A549 (cell line): ENCODE measurements at regions not wholly inside any gene's neighbourhood (a gene's known extent, or its start where the extent isn't known, plus 50 kb on each side); places are given as distances from the start of the nearest gene placed in this dataset.

Experiments used
- ATAC-seq, 2 experiments: fragments of 200-7000 bp in 1 of 2; fragments of >200 bp in 1 of 2; cut with Nextera tagmentation in 1 of 2; cut with Tn5 transposase in 1 of 2; 3 replicates each; pipeline versions ENCODE4 v1.8.0 to v1.9.1; 2018 to 2020; ENCODE audit warnings: mild to moderate bottlenecking in 1 of 2, moderate library complexity in 1 of 2
- CTCF ChIA-PET: fragments of 300-600 bp; sonication (Branson Sonifier 250); formaldehyde crosslinking; extraction: SDS; loops from one replicate; lab custom pipeline; 2021; ENCODE audit warnings: antibody characterized with exemption, inconsistent platforms; lab: Yijun Ruan, JAX
- POLR2A ChIA-PET: fragments of 350-600 bp; formaldehyde crosslinking; extraction: SDS; loops from one replicate; lab custom pipeline; 2021; ENCODE audit warnings: antibody characterized with exemption, inconsistent platforms; lab: Yijun Ruan, JAX
- DNase-seq, 2 experiments: peaks; one replicate each; pipeline versions ENCODE4 v3.0.0 to v3.0.0-alpha.2; 2011 to 2016; ENCODE audit warnings: low read depth in 1 of 2, low spot score in 1 of 2
- FAIRE-seq: peaks from 2 replicates; lab custom pipeline; 2011; peaks lifted over from hg19 to GRCh38; lab: Jason Lieb, UNC
- H3K27ac ChIP-seq, 2 experiments: fragments of >200 bp; sonication (Bioruptor Twin); formaldehyde crosslinking; 3 replicates each; pipeline ENCODE4 v1.5.1; 2016 to 2017
- H3K4me1 ChIP-seq: fragments of >200 bp; sonication (Bioruptor Twin); formaldehyde crosslinking; 3 replicates; pipeline ENCODE4 v1.6.1; 2016
- H3K4me2 ChIP-seq: fragments of >200 bp; sonication (Bioruptor Twin); formaldehyde crosslinking; 3 replicates; pipeline ENCODE4 v1.6.1; 2016
- H3K4me3 ChIP-seq: fragments of >200 bp; sonication (Bioruptor Twin); formaldehyde crosslinking; 3 replicates; pipeline ENCODE4 v1.5.1; 2016
- H3K9me3 ChIP-seq: fragments of >200 bp; sonication (Bioruptor Twin); formaldehyde crosslinking; 3 replicates; pipeline ENCODE4 v1.6.1; 2016
- BHLHE40 ChIP-seq: IDR thresholded peaks from 2 replicates; pipeline ENCODE4 v1.6.1; 2012; ENCODE audit warnings: low read depth, low read length, inconsistent platforms
- CBX2 ChIP-seq: fragments of 200-600 bp; sonication (generic); IDR thresholded peaks from 2 replicates; pipeline ENCODE4 v1.6.1; 2016; ENCODE audit warnings: low read depth, mild to moderate bottlenecking, borderline replicate concordance
- CBX8 ChIP-seq: fragments of 200-600 bp; sonication (generic); IDR thresholded peaks from 2 replicates; pipeline ENCODE4 v1.6.1; 2016
- CHD2 ChIP-seq: fragments of 150-350 bp; IDR thresholded peaks from 2 replicates; pipeline ENCODE4 v1.6.1; 2014; ENCODE audit warnings: low read length; ENCODE audit not compliant: partially characterized antibody
- CTCF ChIP-seq: fragments of >200 bp; sonication (Bioruptor Twin); formaldehyde crosslinking; IDR thresholded peaks from 3 replicates; pipeline ENCODE4 v1.5.1; 2016
- EHMT2 ChIP-seq: fragments of 200-600 bp; sonication (generic); IDR thresholded peaks from 2 replicates; pipeline ENCODE4 v1.6.1; 2016; ENCODE audit warnings: antibody characterized with exemption, low read depth, mild to moderate bottlenecking, moderate library complexity
- EP300 ChIP-seq, 2 experiments: fragments of >200 bp; sonication (Bioruptor Twin); formaldehyde crosslinking; IDR thresholded peaks; 2 replicates in 1 of 2; 3 replicates in 1 of 2; pipeline ENCODE4 v1.6.1; 2016 to 2017
- FOSL2 ChIP-seq, 2 experiments: fragments of 450-650 bp in 1 of 2; fragments of >200 bp in 1 of 2; sonication (Bioruptor Twin) in 1 of 2; formaldehyde crosslinking; IDR thresholded peaks; 2 replicates each; pipeline versions ENCODE4 v1.5.0 to v1.6.1; 2016 to 2020; ENCODE audit warnings: mild to moderate bottlenecking in 1 of 2, moderate library complexity in 1 of 2
- FOXS1 ChIP-seq: fragments of 250-450 bp; sonication (Bioruptor Pico); IDR thresholded peaks from 2 replicates; pipeline ENCODE4 v1.5.0; 2020; ENCODE audit warnings: mild to moderate bottlenecking, moderate library complexity
- GATA3 ChIP-seq: IDR thresholded peaks from 2 replicates; pipeline ENCODE4 v1.6.1; 2012; ENCODE audit warnings: borderline replicate concordance
- HDAC2 ChIP-seq: fragments of 200-600 bp; sonication (generic); IDR thresholded peaks from 2 replicates; pipeline ENCODE4 v1.6.1; 2016
- HEYL ChIP-seq: fragments of 250-450 bp; sonication (Bioruptor Pico); IDR thresholded peaks from 2 replicates; pipeline ENCODE4 v1.8.0; 2021; ENCODE audit warnings: mild to moderate bottlenecking, moderate library complexity
- HMGXB4 ChIP-seq: fragments of 250-450 bp; sonication (Bioruptor Pico); IDR thresholded peaks from 2 replicates; pipeline ENCODE4 v1.5.0; 2021; ENCODE audit warnings: mild to moderate bottlenecking, moderate library complexity, borderline replicate concordance
- HOXA7 ChIP-seq: fragments of 250-450 bp; sonication (Bioruptor Pico); IDR thresholded peaks from 2 replicates; pipeline ENCODE4 v1.5.0; 2020; ENCODE audit warnings: mild to moderate bottlenecking, moderate library complexity
- HOXB5 ChIP-seq: fragments of 250-450 bp; sonication (Bioruptor Pico); IDR thresholded peaks from 2 replicates; pipeline ENCODE4 v1.5.0; 2020; ENCODE audit warnings: mild to moderate bottlenecking, moderate library complexity
- MAX ChIP-seq: IDR thresholded peaks from 2 replicates; pipeline ENCODE4 v1.6.1; 2012
- MYC ChIP-seq: IDR thresholded peaks from 2 replicates; pipeline ENCODE4 v1.6.1; 2012; ENCODE audit warnings: mild to moderate bottlenecking, inconsistent platforms, low read length, improper control_type of control experiment, borderline replicate concordance
- POLR2A ChIP-seq: IDR thresholded peaks from 2 replicates; pipeline ENCODE4 v1.6.1; 2012; ENCODE audit warnings: mild to moderate bottlenecking, low read length
- RCOR1 ChIP-seq: fragments of 150-350 bp; IDR thresholded peaks from 2 replicates; pipeline ENCODE4 v1.6.1; 2014; ENCODE audit warnings: antibody characterized with exemption, low read length, low read depth
- RNF2 ChIP-seq: fragments of 200-600 bp; sonication (generic); IDR thresholded peaks from 2 replicates; pipeline ENCODE4 v1.6.1; 2016; ENCODE audit warnings: low read depth, mild to moderate bottlenecking, antibody characterized with exemption, moderate library complexity, borderline replicate concordance
- SREBF2 ChIP-seq: fragments of 450-650 bp; IDR thresholded peaks from 2 replicates; pipeline ENCODE4 v1.6.1; 2014; ENCODE audit warnings: mild to moderate bottlenecking, moderate library complexity
- TP53 ChIP-seq: fragments of 250-450 bp; sonication (Bioruptor Pico); IDR thresholded peaks from 2 replicates; pipeline ENCODE4 v1.5.0; 2021; ENCODE audit warnings: mild to moderate bottlenecking, moderate library complexity
- ZFP36 ChIP-seq: fragments of 450-650 bp; IDR thresholded peaks from 2 replicates; pipeline ENCODE4 v1.6.1; 2014; ENCODE audit warnings: borderline replicate concordance; ENCODE audit not compliant: partially characterized antibody
- ZNF302 ChIP-seq: fragments of 250-450 bp; sonication (Bioruptor Pico); IDR thresholded peaks from 2 replicates; pipeline ENCODE4 v1.9.0; 2021; ENCODE audit warnings: inconsistent platforms, mild to moderate bottlenecking, moderate library complexity
- WGBS: methylation state at CpG from one replicate; pipeline ENCODE4 v1.1.6; 2017; ENCODE audit errors: missing lambda C conversion rate; 5-methylcytosine and 5-hydroxymethylcytosine counted together
- TF ChIP-seq, protein P1 (sequence below): IDR thresholded peaks from 2 replicates; pipeline ENCODE4 v1.6.1; 2012; ENCODE audit warnings: low read depth, borderline replicate concordance
- TF ChIP-seq, protein P2 (sequence below): fragments of 250-450 bp; sonication (Bioruptor Pico); IDR thresholded peaks from 2 replicates; pipeline ENCODE4 v1.5.0; 2020; ENCODE audit warnings: low read depth, mild to moderate bottlenecking, moderate library complexity
- TF ChIP-seq, protein P3 (sequence below): fragments of 200-600 bp; sonication (generic); IDR thresholded peaks from 2 replicates; pipeline ENCODE4 v1.6.1; 2016; ENCODE audit warnings: antibody characterized with exemption, mild to moderate bottlenecking, moderate library complexity

- Histone ChIP-seq H3K4me3 (no peak overlapping the region), H3K9me3 (no peaks in the 10 kb centered on the region), H3K4me2 (no peak overlapping the region)
- no peak for TF ChIP-seq HOXB5 (CRISPR knock-in tag)
- TF ChIP-seq CHD2 = no peak
- TF ChIP-seq FOSL2 (IDR thresholded peaks at IDR 0.05) = no peak
- TF ChIP-seq FOSL2 (CRISPR knock-in tag; IDR thresholded peaks at IDR 0.05) = no peak
- no peak for TF ChIP-seq HEYL
- no peak for TF ChIP-seq BHLHE40
- TF ChIP-seq HDAC2 = no peak
- TF ChIP-seq, protein P1, sequence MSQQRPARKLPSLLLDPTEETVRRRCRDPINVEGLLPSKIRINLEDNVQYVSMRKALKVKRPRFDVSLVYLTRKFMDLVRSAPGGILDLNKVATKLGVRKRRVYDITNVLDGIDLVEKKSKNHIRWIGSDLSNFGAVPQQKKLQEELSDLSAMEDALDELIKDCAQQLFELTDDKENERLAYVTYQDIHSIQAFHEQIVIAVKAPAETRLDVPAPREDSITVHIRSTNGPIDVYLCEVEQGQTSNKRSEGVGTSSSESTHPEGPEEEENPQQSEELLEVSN = no peak
- TF ChIP-seq GATA3 = no peak
- TF ChIP-seq ZFP36 = no peak
- TF ChIP-seq, all 56 proteins: peak for 0
- no peak for FAIRE-seq
- no peak for DNase-seq
- 8% methylated on average over 2 of the region's 6 CpGs for WGBS
- H3K27ac ChIP-seq = no peak overlapping the region
- no peak for ATAC-seq
- no peaks in the 10 kb centered on the region for H3K4me1 ChIP-seq
- ChIA-PET POLR2A (no interaction called here), CTCF (interaction anchor here (1.4 kb wide), 1 partner anchor 8 kb away, joined by 4 read pairs; no protein-coding TSS in a partner anchor)
Observed at GRCh38 chr11:131284041-131284440, 86.4 kb upstream of the NTM start.

GRCh38 chr11:131288521-131289091 is 81.8 kb upstream of the NTM start:
- Histone ChIP-seq H3K4me1 (no peaks in the 10 kb centered on the region), H3K4me3 (no peak overlapping the region), H3K27ac (no peak overlapping the region), H3K4me2 (no peak overlapping the region), H3K9me3 (no peaks in the 10 kb centered on the region)
- ChIA-PET CTCF (no interaction called here), POLR2A (no interaction called here)
- no peak for DNase-seq
- FAIRE-seq = no peak
- 22% methylated on average over 5 of the region's 5 CpGs for WGBS
- ATAC-seq = no peak
- TF ChIP-seq CBX8 (no peak), RNF2 (no peak), HMGXB4 (CRISPR knock-in tag) (no peak), FOSL2 (IDR thresholded peaks at IDR 0.05) (no peak), FOSL2 (CRISPR knock-in tag; IDR thresholded peaks at IDR 0.05) (no peak), EP300 (IDR thresholded peaks at IDR 0.05) (no peak), EHMT2 (no peak), ZNF302 (no peak), HDAC2 (no peak), FOXS1 (no peak), MAX (no peak), CHD2 (no peak), HOXA7 (CRISPR knock-in tag) (no peak), MYC (no peak), HEYL (no peak), RCOR1 (no peak)

DNA sequence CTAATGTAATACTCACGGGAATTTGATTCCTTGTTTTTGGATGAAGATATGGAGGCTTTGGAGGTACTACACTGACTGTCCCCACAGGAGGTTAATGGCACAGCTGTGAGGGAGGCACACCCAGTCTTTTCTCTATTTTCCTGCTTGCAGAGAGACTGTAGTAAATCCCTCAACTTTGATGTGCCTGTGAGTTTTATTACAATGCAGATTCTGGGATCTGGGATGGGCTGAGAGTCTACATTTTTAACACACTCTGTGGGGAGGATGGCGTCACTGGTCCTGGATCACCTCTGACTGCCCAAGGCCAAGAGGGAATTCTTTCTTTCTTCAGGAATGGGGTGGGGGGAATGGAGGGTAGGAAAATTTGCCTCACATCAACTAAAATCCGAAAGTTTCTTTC is 80.2 kb upstream of the NTM start:
- no peak for DNase-seq
- POLR2A ChIA-PET = no interaction called here
- ATAC-seq = no peak
- H3K4me3 ChIP-seq = no peak overlapping the region
- CTCF ChIA-PET = no interaction called here
- no peaks in the 10 kb centered on the region for H3K9me3 ChIP-seq
- 13% methylated on average over 3 of the region's 3 CpGs for WGBS
- no peaks in the 10 kb centered on the region for H3K4me1 ChIP-seq
- H3K27ac ChIP-seq = no peak overlapping the region
- TF ChIP-seq CTCF (no peak), SREBF2 (no peak), CBX2 (no peak), POLR2A (no peak), TP53 (no peak)
- TF ChIP-seq, protein P2, sequence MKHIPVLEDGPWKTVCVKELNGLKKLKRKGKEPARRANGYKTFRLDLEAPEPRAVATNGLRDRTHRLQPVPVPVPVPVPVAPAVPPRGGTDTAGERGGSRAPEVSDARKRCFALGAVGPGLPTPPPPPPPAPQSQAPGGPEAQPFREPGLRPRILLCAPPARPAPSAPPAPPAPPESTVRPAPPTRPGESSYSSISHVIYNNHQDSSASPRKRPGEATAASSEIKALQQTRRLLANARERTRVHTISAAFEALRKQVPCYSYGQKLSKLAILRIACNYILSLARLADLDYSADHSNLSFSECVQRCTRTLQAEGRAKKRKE (CRISPR knock-in tag) = no peak
- TF ChIP-seq, protein P3, sequence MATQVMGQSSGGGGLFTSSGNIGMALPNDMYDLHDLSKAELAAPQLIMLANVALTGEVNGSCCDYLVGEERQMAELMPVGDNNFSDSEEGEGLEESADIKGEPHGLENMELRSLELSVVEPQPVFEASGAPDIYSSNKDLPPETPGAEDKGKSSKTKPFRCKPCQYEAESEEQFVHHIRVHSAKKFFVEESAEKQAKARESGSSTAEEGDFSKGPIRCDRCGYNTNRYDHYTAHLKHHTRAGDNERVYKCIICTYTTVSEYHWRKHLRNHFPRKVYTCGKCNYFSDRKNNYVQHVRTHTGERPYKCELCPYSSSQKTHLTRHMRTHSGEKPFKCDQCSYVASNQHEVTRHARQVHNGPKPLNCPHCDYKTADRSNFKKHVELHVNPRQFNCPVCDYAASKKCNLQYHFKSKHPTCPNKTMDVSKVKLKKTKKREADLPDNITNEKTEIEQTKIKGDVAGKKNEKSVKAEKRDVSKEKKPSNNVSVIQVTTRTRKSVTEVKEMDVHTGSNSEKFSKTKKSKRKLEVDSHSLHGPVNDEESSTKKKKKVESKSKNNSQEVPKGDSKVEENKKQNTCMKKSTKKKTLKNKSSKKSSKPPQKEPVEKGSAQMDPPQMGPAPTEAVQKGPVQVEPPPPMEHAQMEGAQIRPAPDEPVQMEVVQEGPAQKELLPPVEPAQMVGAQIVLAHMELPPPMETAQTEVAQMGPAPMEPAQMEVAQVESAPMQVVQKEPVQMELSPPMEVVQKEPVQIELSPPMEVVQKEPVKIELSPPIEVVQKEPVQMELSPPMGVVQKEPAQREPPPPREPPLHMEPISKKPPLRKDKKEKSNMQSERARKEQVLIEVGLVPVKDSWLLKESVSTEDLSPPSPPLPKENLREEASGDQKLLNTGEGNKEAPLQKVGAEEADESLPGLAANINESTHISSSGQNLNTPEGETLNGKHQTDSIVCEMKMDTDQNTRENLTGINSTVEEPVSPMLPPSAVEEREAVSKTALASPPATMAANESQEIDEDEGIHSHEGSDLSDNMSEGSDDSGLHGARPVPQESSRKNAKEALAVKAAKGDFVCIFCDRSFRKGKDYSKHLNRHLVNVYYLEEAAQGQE = no peak
- FAIRE-seq = no peak
- H3K4me2 ChIP-seq = no peak overlapping the region
